GM19397 (cell line): ENCODE measurements at regions not wholly inside any gene's neighbourhood (a gene's known extent, or its start where the extent isn't known, plus 50 kb on each side); places are given as distances from the start of the nearest gene placed in this dataset.

Source experiments
- ATAC-seq: cut with Tn5 transposase; IDR thresholded peaks from one replicate; pipeline ENCODE4 v1.9.1; 2021; ENCODE audit warnings: mild to moderate bottlenecking, moderate library complexity; ENCODE audit not compliant: unreplicated experiment

- ATAC-seq: no peak
Observed at GRCh38 chr18:2083691-2084090, 487.6 kb downstream of the METTL4 start.

DNA sequence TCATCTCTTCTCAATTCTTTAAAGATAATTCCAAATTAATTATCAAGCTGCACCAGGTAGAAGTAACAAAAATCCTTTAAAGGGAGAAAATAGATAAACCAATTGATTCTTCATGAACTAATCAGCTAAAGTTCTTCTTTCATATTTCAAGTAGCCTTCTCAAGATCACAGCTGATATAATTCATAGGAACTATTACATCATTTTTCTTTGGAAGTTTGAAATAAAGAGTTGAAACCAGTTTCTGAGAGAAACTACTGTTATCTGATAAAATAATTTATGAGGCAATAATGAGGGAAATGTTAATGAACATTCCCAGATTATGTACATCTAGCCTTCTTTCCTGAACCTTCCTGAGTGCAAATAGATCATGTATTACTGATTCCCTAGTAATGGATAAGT lies 484.9 kb downstream of the METTL4 start:
- ATAC-seq: no peak

GRCh38 chr18:2087877-2088673 lies 483.2 kb downstream of the METTL4 start:
- ATAC-seq: no peak

GRCh38 chr18:2089396-2089795 lies 481.9 kb downstream of the METTL4 start:
- no peak for ATAC-seq

GRCh38 chr18:2091937-2092336 lies 479.4 kb downstream of the METTL4 start:
- ATAC-seq: no peak

- no peak for ATAC-seq
Observed at GRCh38 chr18:2096551-2096950, 474.8 kb downstream of the METTL4 start.

GRCh38 chr18:2100694-2101213 lies 470.6 kb downstream of the METTL4 start:
- no peak for ATAC-seq

- ATAC-seq: peak; percentile 84
Observed at GRCh38 chr18:2102022-2102421, 469.3 kb downstream of the METTL4 start.

GRCh38 chr18:2103299-2103698 lies 468.0 kb downstream of the METTL4 start:
- no peak for ATAC-seq

- peak; percentile 71 for ATAC-seq
Observed at GRCh38 chr18:2104620-2105462, 466.5 kb downstream of the METTL4 start.

GRCh38 chr18:2108591-2108990 lies 462.7 kb downstream of the METTL4 start:
- ATAC-seq: no peak

- no peak for ATAC-seq
Observed at GRCh38 chr18:2111456-2111855, 459.8 kb downstream of the METTL4 start.

DNA sequence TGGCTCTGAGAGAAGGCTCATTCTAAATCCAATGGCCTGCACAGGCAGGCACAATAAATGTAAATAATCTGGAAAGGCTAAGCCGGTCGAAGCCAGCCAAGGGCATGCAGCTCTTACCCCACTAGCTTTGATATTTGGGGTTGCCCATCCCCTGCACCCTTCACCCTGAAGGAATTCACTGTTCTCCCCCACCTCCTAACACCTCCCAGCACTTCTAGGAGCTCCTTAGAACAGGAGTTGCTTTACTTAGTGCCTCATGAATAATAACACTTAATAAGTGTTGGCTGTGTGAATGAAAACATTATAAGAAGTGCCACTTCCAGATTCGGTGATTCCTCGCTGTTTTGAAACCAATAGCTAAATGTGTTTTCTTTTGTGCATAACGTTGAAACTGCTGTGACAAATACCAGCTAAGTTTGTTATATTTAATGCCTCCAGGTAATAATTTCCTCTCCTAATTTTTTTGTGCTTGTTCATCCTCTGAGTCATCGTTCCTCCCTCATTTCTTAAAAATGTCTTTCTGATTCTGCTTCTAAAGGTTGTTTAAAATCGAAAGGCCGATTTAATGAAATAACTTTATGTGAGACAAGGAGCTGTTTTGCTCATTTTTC lies 458.8 kb downstream of the METTL4 start:
- ATAC-seq: no peak

GRCh38 chr18:2114289-2114688 lies 457.0 kb downstream of the METTL4 start:
- ATAC-seq: no peak

GRCh38 chr18:2114765-2115164 lies 456.5 kb downstream of the METTL4 start:
- ATAC-seq: no peak

- no peak for ATAC-seq
Observed at GRCh38 chr18:2121224-2121623, 450.1 kb downstream of the METTL4 start.

DNA sequence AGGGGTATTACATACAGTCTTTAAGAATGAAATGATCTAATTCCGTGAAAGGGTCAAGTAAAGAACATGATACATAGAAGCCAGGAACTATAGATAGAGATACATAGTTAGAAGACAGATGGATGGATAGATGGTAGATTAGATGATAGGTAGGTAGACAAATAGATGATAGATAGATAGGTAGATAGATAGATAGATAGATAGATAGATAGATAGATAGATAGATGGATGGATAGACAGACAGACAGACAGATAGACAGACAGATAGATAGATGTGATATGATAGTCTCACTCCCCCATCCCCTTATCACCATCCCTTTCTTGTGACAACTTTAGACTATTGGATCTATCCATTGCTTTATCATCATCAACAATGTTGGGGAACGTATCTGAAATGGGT lies 448.2 kb downstream of the METTL4 start:
- ATAC-seq: no peak

- no peak for ATAC-seq
Observed at GRCh38 chr18:2134364-2134763, 436.9 kb downstream of the METTL4 start.

DNA sequence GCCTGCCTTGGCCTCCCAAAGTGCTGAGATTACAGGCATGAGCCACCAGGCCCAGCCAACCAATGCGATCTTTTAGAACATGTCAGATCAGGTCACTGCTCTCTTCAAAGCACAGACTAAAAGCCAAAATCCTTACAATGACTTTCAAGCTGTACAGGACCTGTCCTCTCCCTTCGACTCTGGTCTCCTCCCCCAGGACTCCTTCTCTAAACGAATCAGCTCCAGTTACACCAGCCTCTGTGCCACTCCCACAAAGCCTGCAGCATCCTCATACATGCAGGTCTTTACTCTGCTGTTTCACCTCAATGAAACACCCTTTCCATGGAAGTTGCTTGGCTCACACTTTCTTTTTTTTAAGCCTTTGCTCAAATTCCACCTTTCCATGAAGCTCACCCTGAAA lies 436.0 kb downstream of the METTL4 start:
- no peak for ATAC-seq

DNA sequence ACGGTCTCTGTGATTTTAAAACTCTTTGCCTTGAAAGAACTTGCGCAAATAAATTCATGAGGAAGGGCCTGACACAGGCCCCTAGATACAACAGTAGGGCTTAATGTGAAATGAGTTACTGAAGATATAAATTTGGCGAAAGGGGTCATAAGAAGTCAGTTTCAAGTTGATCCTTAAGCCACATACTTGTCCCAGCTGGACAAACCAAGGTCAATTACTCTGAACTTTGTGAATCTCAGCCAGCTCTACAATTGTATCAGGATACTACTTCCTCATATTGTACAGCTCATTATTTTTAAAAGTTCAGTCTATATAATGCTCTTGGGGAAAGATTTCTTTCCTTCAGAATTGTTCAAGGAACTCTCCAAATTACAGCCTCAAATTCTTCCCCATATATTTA lies 432.8 kb downstream of the METTL4 start:
- ATAC-seq: no peak

DNA sequence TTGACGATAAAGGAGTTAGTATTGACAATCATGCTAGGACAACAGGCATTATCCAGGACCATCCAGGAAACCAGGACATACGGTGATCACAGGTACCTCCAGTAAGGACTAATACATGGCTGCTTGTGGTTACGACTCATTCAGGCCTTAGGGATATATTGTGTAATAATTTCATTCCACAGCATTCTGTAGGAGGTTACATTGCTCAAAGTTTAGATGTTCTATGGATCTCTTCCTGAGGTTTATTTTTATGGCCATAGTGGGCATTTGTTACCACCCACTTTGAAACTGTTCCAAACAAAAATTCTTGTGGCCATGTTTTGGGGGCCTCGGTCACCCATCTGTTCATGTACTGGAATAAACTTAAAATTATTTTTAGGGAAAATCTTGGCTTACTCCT lies 431.6 kb downstream of the METTL4 start:
- no peak for ATAC-seq
